Stimulated activated CD4-positive, alpha-beta T cell treated with anti-CD3 and anti-CD28 coated beads, Interleukin-1b, Interleukin-23, amount 100 ng/mL, for 4 hours (primary cell): ENCODE measurements at regions not wholly inside any gene's neighbourhood (a gene's known extent, or its start where the extent isn't known, plus 50 kb on each side); places are given as distances from the start of the nearest gene placed in this dataset.
"Not testable (repeated sequence)": the region's sequence is repeated elsewhere in the genome, so short reads cannot be mapped to it uniquely, and the experiment has no call there.

Source experiments
- DNase-seq, 2 donors: peaks; one replicate each; pipeline ENCODE4 v3.0.0-alpha.2; 2020; ENCODE audit warnings: low read depth in 2 of 2

- no peak for DNase-seq
These were observed 828.7 kb upstream of the LRRN3 start for GRCh38 chr7:110262251-110262650.

- no peak for DNase-seq
These were observed 826.6 kb upstream of the LRRN3 start for GRCh38 chr7:110264288-110264687.

- no peak for DNase-seq
These were observed 809.6 kb upstream of the LRRN3 start for GRCh38 chr7:110281362-110281761.

- no peak for DNase-seq
These were observed 807.9 kb upstream of the LRRN3 start for GRCh38 chr7:110283056-110283455.

- no peak for DNase-seq
These were observed 799.5 kb upstream of the LRRN3 start for GRCh38 chr7:110291430-110291829.

- DNase-seq = no peak
These were observed 794.6 kb upstream of the LRRN3 start for GRCh38 chr7:110296321-110296720.

- no peak for DNase-seq
These were observed 783.2 kb upstream of the LRRN3 start for GRCh38 chr7:110307776-110308175.

- no peak for DNase-seq
These were observed 782.1 kb upstream of the LRRN3 start for GRCh38 chr7:110308791-110309190.

- no peak for DNase-seq
These were observed 781.0 kb upstream of the LRRN3 start for GRCh38 chr7:110309941-110310340.

- DNase-seq = no peak
These were observed 779.4 kb upstream of the LRRN3 start for GRCh38 chr7:110311556-110311955.

GRCh38 chr7:110317541-110318265 lies 773.2 kb upstream of the LRRN3 start:
- no peak for DNase-seq

GRCh38 chr7:110320285-110320684 lies 770.6 kb upstream of the LRRN3 start:
- not testable (repeated sequence) for DNase-seq

GRCh38 chr7:110322796-110323195 lies 768.1 kb upstream of the LRRN3 start:
- no peak for DNase-seq

GRCh38 chr7:110326966-110327365 lies 764.0 kb upstream of the LRRN3 start:
- no peak for DNase-seq

- DNase-seq = no peak
These were observed 754.5 kb upstream of the LRRN3 start for GRCh38 chr7:110336423-110336822.

- no peak for DNase-seq
These were observed 753.3 kb upstream of the LRRN3 start for GRCh38 chr7:110337646-110338045.

- DNase-seq = no peak
These were observed 743.8 kb upstream of the LRRN3 start for GRCh38 chr7:110347081-110347480.

- no peak for DNase-seq
These were observed 734.5 kb upstream of the LRRN3 start for GRCh38 chr7:110356438-110356837.

- DNase-seq = no peak
These were observed 732.9 kb upstream of the LRRN3 start for GRCh38 chr7:110358028-110358427.

- DNase-seq = no peak
These were observed 719.2 kb upstream of the LRRN3 start for GRCh38 chr7:110371709-110372108.

- no peak for DNase-seq
These were observed 718.2 kb upstream of the LRRN3 start for GRCh38 chr7:110372685-110373084.

GRCh38 chr7:110373416-110373815 lies 717.5 kb upstream of the LRRN3 start:
- DNase-seq = no peak

- no peak for DNase-seq
These were observed 717.1 kb upstream of the LRRN3 start for GRCh38 chr7:110373859-110374258.

- DNase-seq = no peak
These were observed 715.9 kb upstream of the LRRN3 start for GRCh38 chr7:110375068-110375467.
